HG03103 (cell line): ENCODE measurements at regions not wholly inside any gene's neighbourhood (a gene's known extent, or its start where the extent isn't known, plus 50 kb on each side); places are given as distances from the start of the nearest gene placed in this dataset.

Source experiments
- ATAC-seq: cut with Tn5 transposase; IDR thresholded peaks from one replicate; pipeline ENCODE4 v1.9.1; 2021; ENCODE audit warnings: low read depth; ENCODE audit not compliant: unreplicated experiment

GRCh38 chr20:50242548-50242862, 51.9 kb downstream of the CEBPB start:
- no peak for ATAC-seq

GRCh38 chr20:50242863-50243609, 52.4 kb downstream of the CEBPB start:
- ATAC-seq: no peak

- no peak for ATAC-seq
Measured at GRCh38 chr20:50243610-50244351, 53.2 kb downstream of the CEBPB start.

- ATAC-seq: no peak
Measured at GRCh38 chr20:50244352-50245149, 53.9 kb downstream of the CEBPB start.

- ATAC-seq: no peak
Measured at GRCh38 chr20:50245498-50246366, 55.1 kb downstream of the CEBPB start.

- ATAC-seq: no peak
Measured at GRCh38 chr20:50246367-50247195, 56.0 kb downstream of the CEBPB start.

- ATAC-seq: no peak
Measured at GRCh38 chr20:50247196-50248094, 56.8 kb downstream of the CEBPB start.

- no peak for ATAC-seq
Measured at GRCh38 chr20:50248104-50248641, 57.5 kb downstream of the CEBPB start.

GRCh38 chr20:50249447-50250388, 59.1 kb downstream of the CEBPB start:
- no peak for ATAC-seq

GRCh38 chr20:50250679-50251382, 60.2 kb downstream of the CEBPB start:
- no peak for ATAC-seq

GRCh38 chr20:50251383-50251748, 60.7 kb downstream of the CEBPB start:
- ATAC-seq: no peak

- ATAC-seq: no peak
Measured at GRCh38 chr20:50251992-50252511, 61.4 kb downstream of the CEBPB start.

- ATAC-seq: no peak
Measured at GRCh38 chr20:50252701-50253100, 62.1 kb downstream of the CEBPB start.

GRCh38 chr20:50253101-50253500, 62.5 kb downstream of the CEBPB start:
- ATAC-seq: no peak

- ATAC-seq: no peak
Measured at GRCh38 chr20:50254466-50255079, 63.9 kb downstream of the CEBPB start.

GRCh38 chr20:50256577-50256976, 65.9 kb downstream of the CEBPB start:
- no peak for ATAC-seq
